ENCODE measurements at regions not wholly inside any gene's neighbourhood (a gene's known extent, or its start where the extent isn't known, plus 50 kb on each side); places are given as distances from the start of the nearest gene placed in this dataset.

GRCh38 chr12:46433829-46434228 is 61.3 kb upstream of the SLC38A2 start:
- TF ChIP-seq CTCF (conservative IDR thresholded peaks at IDR 0.05 in 1 of 2, IDR thresholded peaks at IDR 0.05 in 1 of 2; ENCODE audit: low read depth in 1 of 2, low read length in 2 of 2) (no peak), EZH2 (IDR thresholded peaks at IDR 0.05; ENCODE audit: low read length, missing control alignments) (no peak)
